Activated naive CD8-positive, alpha-beta T cell (primary cell): ENCODE measurements at regions not wholly inside any gene's neighbourhood (a gene's known extent, or its start where the extent isn't known, plus 50 kb on each side); places are given as distances from the start of the nearest gene placed in this dataset.

Experiments used
- H3K27ac Mint-ChIP-seq: one replicate; pipeline ENCODE4 v1.8.0; 2021; ENCODE audit warnings: mixed read lengths
- H3K27me3 Mint-ChIP-seq: one replicate; pipeline ENCODE4 v1.8.0; 2021; ENCODE audit warnings: mixed read lengths
- H3K36me3 Mint-ChIP-seq: one replicate; pipeline ENCODE4 v1.8.0; 2021; ENCODE audit warnings: mixed read lengths
- H3K4me1 Mint-ChIP-seq: one replicate; pipeline ENCODE4 v1.8.0; 2021; ENCODE audit warnings: low read depth, mixed read lengths
- H3K4me3 Mint-ChIP-seq: one replicate; pipeline ENCODE4 v1.8.0; 2021; ENCODE audit warnings: mild to moderate bottlenecking, mixed read lengths
- H3K9me3 Mint-ChIP-seq: one replicate; pipeline ENCODE4 v1.8.0; 2021; ENCODE audit warnings: low read depth, mixed read lengths

DNA sequence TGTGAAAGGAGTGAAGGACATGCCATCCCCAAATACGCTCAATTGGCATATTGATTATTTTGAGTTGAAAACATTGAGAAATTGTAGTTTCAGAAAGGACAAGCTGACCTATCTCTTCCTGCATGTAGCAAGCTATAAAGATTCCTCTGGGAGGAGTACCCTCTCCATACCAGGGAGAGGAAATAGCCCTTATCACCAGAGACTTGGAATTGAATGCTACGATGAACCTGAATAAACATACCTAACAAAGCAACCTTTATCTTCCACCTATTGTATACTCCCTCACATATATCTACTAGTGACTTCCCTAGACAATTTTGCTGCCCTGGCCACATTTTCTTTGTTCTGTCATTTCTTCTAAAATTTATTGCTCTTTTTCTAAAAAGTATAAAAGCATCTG lies 150.2 kb upstream of the EEPD1 start:
- Mint-ChIP-seq H3K4me3 (no peak overlapping the region), H3K36me3 (no peaks in the 10 kb centered on the region), H3K9me3 (no peaks in the 10 kb centered on the region), H3K27ac (no peak overlapping the region), H3K4me1 (peaks cover 9% of the 10 kb centered on the region), H3K27me3 (no peaks in the 10 kb centered on the region)

DNA sequence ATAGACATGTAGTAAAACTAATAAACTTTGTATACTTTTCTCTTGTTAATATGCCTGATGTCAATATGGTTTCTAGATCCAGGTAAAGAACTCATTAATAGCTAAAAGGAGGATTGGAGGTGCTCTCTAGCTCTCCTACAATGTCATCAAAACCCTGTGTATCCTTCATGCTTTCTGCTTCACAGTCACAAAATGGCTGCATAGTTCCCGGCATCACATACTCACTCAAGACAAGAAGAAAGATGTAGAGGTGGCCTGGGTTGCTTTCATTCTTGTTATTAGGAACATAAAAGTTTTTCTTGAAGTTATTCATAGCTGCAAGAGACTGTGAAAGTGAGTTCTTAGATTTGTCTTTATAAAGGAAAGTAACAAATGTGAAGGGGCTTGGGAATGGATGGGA lies 149.7 kb upstream of the EEPD1 start:
- peaks cover 9% of the 10 kb centered on the region for H3K4me1 Mint-ChIP-seq
- H3K9me3 Mint-ChIP-seq = no peaks in the 10 kb centered on the region
- no peaks in the 10 kb centered on the region for H3K36me3 Mint-ChIP-seq
- no peak overlapping the region for H3K27ac Mint-ChIP-seq
- no peak overlapping the region for H3K4me3 Mint-ChIP-seq
- H3K27me3 Mint-ChIP-seq = no peaks in the 10 kb centered on the region

DNA sequence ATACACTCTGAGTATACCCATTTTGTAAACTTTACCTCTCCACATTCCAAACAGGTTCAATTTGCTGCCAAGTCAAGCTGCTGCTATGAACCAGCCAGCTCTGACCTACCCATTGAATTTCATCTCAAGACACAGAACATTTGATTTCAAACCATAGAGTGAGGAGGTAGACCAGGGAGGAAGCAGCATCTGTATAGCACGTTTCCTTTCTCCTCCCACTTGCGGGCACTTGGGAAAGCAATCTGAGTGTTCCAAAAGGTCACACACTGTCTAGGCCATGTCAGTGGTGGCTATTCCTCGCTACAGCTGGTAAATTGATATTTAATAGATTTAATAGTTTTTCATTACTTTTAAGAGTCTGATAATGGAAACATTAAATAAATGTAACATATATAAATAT lies 147.8 kb upstream of the EEPD1 start:
- no peaks in the 10 kb centered on the region for H3K36me3 Mint-ChIP-seq
- H3K27ac Mint-ChIP-seq = no peak overlapping the region
- H3K9me3 Mint-ChIP-seq = no peaks in the 10 kb centered on the region
- H3K4me3 Mint-ChIP-seq = no peak overlapping the region
- peaks cover 9% of the 10 kb centered on the region for H3K4me1 Mint-ChIP-seq
- H3K27me3 Mint-ChIP-seq = no peaks in the 10 kb centered on the region

DNA sequence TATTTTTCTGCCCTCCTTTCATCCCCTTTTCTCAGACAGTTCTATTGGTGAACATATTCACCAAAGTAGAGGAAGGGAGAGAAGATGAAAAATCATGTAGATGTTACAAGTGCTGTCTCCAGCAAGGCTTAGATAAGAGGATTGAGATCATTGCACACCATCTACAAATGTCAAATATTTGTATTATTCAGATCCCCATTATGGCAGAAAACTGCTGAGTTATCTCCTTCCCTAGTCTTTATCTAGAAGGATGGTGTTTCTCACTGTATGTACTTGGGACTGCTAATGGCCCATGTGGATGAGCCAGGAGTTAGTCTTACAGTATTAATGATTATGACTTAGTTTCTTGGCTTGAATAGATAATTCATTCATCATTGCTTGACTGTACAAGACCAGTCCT lies 147.2 kb upstream of the EEPD1 start:
- Mint-ChIP-seq H3K36me3 (no peaks in the 10 kb centered on the region), H3K27ac (no peak overlapping the region), H3K27me3 (no peaks in the 10 kb centered on the region), H3K4me3 (no peak overlapping the region), H3K9me3 (no peaks in the 10 kb centered on the region), H3K4me1 (peaks cover 9% of the 10 kb centered on the region)

DNA sequence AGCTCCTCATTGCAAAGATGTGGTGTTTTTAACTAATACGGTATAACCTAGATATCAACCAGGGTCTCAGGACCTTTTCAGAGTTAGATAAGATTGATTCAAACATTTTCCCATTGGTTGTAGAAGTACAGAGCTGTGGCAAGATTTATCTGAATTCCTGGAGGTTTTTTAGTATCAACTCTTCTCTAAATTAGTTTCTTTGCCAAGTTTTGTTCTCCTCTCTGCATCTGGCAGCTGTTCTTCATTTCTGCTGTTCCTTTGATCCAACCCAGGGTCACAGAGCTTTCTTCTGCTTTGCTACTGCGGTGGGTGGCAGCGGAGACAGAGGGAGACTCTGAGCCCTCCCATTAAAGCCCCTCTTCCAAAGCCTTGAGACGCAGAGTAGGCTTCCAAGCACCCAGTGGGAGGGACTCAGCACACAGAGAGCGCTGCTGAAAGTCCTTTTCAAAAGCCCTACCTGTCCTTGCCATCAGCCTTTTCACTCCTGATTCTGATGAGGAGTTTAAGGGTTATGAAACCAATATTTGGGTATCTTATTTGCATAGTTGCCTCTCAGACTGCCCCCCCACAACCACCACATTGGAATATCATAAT lies 146.3 kb upstream of the EEPD1 start:
- no peaks in the 10 kb centered on the region for H3K9me3 Mint-ChIP-seq

DNA sequence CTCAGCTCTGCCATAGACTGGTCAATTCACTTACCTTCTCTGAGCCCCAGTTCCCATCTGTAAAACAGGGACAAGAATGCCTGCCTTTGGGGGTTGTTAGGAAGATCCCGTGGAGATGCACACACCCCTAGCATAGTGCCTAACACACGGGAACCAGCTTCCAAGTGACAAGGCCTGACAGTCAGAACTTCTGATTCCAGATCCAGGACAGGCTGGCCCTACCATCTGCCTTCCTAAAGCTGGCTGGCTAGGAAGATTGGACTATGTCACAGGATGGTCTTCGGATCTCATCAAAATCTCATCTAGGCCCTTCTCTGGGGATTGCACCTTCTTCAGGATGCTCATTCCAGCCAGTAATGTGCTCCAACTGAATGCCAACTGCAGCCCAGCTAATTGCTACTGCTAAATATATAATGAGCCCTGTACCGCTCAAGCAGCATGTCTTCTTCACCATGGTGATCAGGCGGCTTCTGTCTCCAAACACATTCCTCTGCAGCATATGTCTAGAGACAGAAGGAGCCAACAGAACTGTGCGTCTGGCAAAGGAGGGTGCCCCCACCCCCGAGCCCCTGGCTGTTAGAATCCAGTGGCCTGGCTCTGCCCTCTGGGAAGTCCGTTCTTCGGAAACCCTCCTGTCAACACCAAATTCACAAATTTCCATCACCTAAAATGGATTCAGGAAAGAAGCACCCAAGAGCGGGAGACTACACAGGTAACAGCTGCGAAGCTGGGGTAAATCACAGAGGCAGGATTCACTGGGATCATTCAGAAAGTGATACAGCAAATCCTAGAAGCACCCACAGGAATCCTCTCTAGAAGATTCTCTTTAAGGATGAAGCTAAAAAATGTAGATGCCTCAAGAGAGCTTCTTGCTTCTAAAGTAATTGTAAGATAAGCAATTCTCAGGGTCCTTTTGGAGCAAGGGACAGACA lies 142.1 kb upstream of the EEPD1 start:
- H3K9me3 Mint-ChIP-seq = no peaks in the 10 kb centered on the region
- no peak overlapping the region for H3K4me3 Mint-ChIP-seq
- no peaks in the 10 kb centered on the region for H3K36me3 Mint-ChIP-seq
- no peak overlapping the region for H3K27ac Mint-ChIP-seq
- H3K4me1 Mint-ChIP-seq = peaks cover under 1% of the 10 kb centered on the region
- H3K27me3 Mint-ChIP-seq = no peaks in the 10 kb centered on the region

More for the DNA sequence above, 146.3 kb upstream of the EEPD1 start:
- Mint-ChIP-seq H3K4me1 (peaks cover 9% of the 10 kb centered on the region), H3K27me3 (no peaks in the 10 kb centered on the region), H3K4me3 (no peak overlapping the region), H3K27ac (no peak overlapping the region), H3K36me3 (no peaks in the 10 kb centered on the region)

DNA sequence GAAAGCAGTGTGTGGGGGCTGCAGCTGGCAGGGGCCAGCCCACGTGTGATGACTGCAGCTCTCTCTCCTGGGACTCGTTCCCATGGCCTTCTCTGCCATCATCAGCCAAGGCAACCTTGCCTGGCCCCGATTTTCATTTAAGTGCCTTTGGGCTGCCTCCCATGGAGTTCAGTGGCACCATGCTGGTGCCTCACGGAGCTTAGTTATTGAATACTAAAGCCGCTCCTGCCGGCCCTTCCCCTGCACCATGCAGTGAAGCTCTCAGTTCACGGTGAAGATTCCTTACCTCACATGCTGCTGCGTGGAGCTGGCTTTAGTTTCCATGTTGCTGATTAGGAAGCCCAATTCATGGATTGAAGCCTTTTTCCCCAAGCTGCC lies 141.5 kb upstream of the EEPD1 start:
- H3K27ac Mint-ChIP-seq = no peak overlapping the region
- no peak overlapping the region for H3K4me3 Mint-ChIP-seq

DNA sequence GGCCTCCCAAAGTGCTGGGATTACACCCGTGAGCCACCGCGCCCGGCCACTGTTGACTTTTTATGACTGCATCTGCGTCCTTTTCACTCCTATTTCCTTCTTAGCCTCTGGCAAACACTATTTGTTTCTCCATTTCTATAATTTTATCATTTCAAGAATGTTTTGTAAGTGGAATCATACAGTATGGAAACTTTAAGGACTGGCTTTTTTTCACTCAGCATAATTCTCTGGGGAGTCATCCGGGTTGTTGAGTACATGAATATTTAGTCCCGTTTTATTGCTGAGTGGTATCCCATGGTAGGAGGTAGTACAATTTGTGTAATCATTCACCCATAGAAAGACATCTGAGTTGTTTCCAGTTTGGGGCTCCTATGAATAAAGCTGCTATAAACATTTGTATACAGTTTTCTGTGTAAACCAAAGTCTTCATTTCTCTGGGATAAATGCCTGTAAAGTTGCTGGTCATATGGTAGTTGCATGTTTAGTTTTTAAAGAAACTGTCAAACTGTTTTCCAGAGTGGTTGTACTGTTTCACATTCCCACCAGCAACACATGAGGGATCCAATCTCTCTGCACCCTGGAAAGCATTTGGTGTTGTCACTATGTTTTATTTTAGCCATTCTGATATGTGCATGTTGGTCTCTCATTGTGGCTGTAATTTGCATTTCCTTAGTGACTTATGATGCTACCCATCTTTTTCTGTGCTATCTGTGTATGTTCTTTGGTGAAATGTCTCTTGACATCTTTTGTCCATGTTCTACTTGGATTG lies 139.6 kb upstream of the EEPD1 start:
- Mint-ChIP-seq H3K9me3 (no peaks in the 10 kb centered on the region), H3K4me3 (no peak overlapping the region), H3K27ac (no peak overlapping the region), H3K27me3 (no peaks in the 10 kb centered on the region), H3K4me1 (no peaks in the 10 kb centered on the region), H3K36me3 (no peaks in the 10 kb centered on the region)

More for the DNA sequence above, 141.5 kb upstream of the EEPD1 start:
- no peaks in the 10 kb centered on the region for H3K4me1 Mint-ChIP-seq
- no peaks in the 10 kb centered on the region for H3K36me3 Mint-ChIP-seq
- H3K27me3 Mint-ChIP-seq = no peaks in the 10 kb centered on the region
- no peaks in the 10 kb centered on the region for H3K9me3 Mint-ChIP-seq

DNA sequence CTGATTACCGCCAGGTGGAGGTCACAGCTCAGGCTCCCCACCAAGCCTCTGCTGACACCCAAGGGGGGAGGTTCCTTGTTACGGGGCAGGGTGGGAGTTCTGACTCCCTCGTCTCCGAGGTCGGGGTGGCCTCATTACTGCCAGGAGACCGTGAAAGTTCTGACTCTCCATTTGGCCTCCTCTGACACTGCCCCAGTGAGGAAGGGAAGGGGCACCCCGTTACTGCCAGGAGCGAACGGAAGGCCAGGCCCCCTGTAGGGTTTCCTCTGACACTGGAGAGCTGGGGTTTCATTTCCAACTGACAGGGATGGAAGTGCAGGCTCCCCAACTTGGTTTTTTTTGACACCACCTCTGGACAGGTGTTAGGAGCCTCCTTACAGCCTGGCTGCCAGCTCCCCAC lies 138.1 kb upstream of the EEPD1 start:
- Mint-ChIP-seq H3K27me3 (no peaks in the 10 kb centered on the region), H3K4me1 (no peaks in the 10 kb centered on the region), H3K9me3 (no peaks in the 10 kb centered on the region), H3K27ac (no peak overlapping the region), H3K4me3 (no peak overlapping the region), H3K36me3 (no peaks in the 10 kb centered on the region)

DNA sequence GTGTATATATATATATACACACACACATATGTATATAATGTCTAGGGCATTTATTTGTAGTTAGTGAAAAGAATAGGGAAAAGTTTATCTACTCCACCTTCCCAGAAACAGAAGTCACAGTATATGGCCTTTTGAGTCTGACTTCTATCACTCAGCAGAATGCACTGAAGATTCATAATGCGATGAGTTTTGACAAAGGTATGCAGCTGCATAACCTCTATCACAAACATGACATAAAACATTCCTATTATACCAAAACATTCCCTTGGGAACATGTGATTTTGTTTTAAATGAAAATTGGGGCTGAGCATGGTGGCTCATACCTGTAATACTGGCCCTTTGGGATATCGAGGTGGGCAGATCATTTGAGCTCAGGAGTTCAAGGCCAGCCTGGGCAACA lies 137.3 kb upstream of the EEPD1 start:
- Mint-ChIP-seq H3K4me3 (no peak overlapping the region), H3K36me3 (no peaks in the 10 kb centered on the region), H3K27me3 (no peaks in the 10 kb centered on the region), H3K9me3 (no peaks in the 10 kb centered on the region), H3K27ac (no peak overlapping the region), H3K4me1 (no peaks in the 10 kb centered on the region)

DNA sequence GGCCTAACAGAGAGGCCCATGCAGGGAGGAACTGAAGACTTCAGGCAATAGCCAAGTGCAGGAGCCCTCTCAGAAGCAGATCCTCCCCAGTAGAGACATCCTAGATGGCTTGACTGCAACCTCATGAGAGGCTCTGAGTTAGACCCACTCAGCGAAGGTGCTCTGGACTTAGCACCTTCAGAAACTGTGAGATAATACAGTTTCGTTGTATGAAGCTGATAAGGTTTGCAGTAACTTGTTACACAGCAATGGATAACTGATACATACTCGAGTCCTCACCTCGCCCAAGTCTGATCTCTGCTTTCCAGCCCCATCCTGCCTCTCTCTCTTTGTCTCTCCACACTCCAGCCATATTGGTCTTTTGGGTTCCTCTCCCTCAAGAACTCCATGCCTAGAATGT lies 136.4 kb upstream of the EEPD1 start:
- Mint-ChIP-seq H3K9me3 (no peaks in the 10 kb centered on the region), H3K27ac (no peak overlapping the region), H3K4me3 (no peak overlapping the region), H3K4me1 (no peaks in the 10 kb centered on the region), H3K36me3 (no peaks in the 10 kb centered on the region), H3K27me3 (no peaks in the 10 kb centered on the region)

DNA sequence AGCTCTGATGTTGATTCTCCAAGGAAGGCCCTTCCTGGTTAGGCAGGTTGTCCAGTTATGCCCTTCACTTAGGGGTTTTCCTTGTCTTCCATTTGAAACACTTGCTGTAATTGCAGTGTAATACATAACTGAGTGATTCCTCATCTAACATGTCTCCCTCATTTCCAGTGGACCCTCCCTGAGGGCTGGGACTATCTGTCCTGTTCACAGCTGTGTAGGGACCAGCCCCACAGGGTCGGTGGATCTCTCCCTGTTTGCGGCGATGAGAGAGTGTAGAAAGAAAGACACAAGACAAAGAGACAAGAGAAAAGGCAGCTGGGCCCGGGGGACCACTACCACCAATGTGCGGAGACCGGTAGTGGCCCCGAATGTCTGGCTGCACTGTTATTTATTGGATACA lies 135.9 kb upstream of the EEPD1 start:
- H3K4me3 Mint-ChIP-seq = no peak overlapping the region
- H3K27ac Mint-ChIP-seq = no peak overlapping the region

DNA sequence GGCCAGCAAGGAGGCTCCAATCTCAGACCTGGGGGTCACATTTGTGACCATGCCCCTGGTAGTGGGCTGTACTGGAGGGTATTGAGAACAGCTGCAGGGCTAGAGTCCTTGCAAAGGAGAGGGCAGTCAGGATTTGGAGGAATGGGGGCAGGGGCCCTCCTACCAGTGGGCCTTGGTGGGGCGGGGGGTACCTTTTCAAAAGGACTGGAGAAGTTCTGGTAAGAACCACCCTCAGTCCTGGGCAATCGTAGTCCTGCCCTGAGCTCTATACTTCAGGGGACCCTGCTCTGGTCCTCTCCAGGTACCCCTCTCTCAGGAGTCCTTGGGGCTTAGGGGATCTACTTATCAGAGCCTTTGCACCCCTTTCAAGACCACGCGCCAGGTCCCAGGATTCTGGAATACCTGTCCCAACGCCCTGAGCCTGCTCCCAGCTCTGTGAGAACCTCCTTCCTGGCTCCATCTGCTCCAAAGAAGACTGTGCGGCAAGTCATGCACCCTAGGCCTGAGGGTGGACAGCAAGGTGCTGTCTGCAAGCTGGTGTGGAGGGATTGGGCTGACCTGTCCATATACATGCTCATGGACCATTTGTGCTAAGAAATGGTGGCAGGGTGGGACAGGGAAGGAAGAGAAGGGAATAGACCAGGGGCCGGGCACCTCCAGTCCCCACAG lies 134.1 kb upstream of the EEPD1 start:
- H3K36me3 Mint-ChIP-seq = no peaks in the 10 kb centered on the region
- H3K27me3 Mint-ChIP-seq = no peaks in the 10 kb centered on the region
- H3K27ac Mint-ChIP-seq = no peak overlapping the region
- no peaks in the 10 kb centered on the region for H3K9me3 Mint-ChIP-seq
- H3K4me3 Mint-ChIP-seq = no peak overlapping the region
- no peaks in the 10 kb centered on the region for H3K4me1 Mint-ChIP-seq

More for the DNA sequence above, 135.9 kb upstream of the EEPD1 start:
- Mint-ChIP-seq H3K27me3 (no peaks in the 10 kb centered on the region), H3K36me3 (no peaks in the 10 kb centered on the region), H3K4me1 (no peaks in the 10 kb centered on the region), H3K9me3 (no peaks in the 10 kb centered on the region)

DNA sequence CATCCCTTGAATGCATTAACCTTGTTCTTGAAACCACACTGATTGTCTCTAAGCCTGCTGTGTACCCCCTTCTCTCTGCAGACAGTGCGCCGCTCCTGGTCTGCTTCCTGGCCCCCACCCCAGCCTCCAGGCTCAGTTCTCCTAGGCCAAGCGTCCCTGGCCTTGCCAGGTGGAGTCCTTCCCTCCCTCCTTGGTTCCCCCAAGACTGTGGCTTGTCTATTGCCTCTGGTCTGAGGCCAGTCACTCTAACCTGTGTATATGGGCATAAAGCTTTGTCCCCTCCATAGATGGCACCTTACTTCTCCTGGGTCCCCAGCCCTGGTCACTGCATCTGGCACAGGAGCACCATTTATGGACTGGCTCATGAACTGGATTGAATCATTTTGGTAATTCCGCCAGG lies 133.5 kb upstream of the EEPD1 start:
- Mint-ChIP-seq H3K9me3 (no peaks in the 10 kb centered on the region), H3K27me3 (no peaks in the 10 kb centered on the region), H3K4me1 (no peaks in the 10 kb centered on the region), H3K36me3 (no peaks in the 10 kb centered on the region), H3K27ac (no peak overlapping the region), H3K4me3 (no peak overlapping the region)

DNA sequence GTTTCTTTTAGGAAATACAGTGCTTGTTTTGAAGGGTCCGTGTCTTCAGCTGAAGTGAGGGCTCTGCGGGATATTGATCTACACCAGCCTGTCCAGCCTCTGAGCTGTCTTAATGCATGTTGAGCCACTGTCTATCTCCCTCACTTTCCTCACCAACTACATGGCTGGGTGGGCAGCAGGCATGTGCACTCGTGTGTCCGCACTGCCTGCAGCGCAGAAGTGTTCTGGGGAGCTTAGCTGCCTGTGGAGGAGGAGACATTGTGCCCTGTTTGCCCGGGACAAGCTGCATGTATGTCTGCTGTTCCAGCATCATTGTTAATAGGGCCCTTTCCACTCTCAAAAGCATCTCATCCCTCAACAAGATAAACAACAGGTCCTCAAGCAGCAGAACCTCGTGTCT lies 133.1 kb upstream of the EEPD1 start:
- H3K27me3 Mint-ChIP-seq = peaks cover 2% of the 10 kb centered on the region
- no peak overlapping the region for H3K4me3 Mint-ChIP-seq
- H3K4me1 Mint-ChIP-seq = no peaks in the 10 kb centered on the region
- no peak overlapping the region for H3K27ac Mint-ChIP-seq
- no peaks in the 10 kb centered on the region for H3K36me3 Mint-ChIP-seq
- no peaks in the 10 kb centered on the region for H3K9me3 Mint-ChIP-seq
